ENCODE measurements at regions not wholly inside any gene's neighbourhood (a gene's known extent, or its start where the extent isn't known, plus 50 kb on each side); places are given as distances from the start of the nearest gene placed in this dataset.
"Not testable (repeated sequence)": the region's sequence is repeated elsewhere in the genome, so short reads cannot be mapped to it uniquely, and the experiment has no call there.

DNA sequence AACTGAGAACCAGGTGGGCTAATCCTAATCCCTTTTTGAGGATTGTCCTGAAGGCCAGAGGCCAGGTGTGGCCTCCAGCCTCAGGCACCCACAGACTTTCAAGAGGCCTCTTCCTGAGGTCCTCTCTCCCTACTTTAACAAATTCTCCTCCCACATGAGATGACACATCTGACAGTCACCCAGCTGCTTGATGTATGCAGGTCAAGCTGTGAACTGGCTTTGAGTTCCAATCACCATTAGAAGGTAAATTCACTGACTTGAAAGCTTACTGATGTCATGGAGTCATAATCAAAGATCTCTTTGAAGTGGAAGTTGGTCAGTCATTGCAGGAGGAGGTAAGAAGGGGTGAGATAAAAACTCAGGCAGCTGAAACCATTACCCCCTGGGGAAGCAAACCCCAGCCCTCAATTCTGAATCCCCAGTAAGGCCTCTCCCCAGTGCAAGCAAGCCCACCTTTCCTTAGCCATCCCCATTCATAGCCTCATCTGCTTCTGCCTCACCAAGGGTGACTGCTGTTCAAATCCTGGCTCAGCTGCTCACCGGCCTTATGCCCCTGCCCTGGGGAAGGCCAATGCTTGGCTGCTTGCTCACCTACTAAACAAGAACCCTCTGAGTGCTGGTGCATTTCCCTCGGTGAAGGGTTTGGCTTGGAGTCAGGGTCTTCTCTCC is 196.3 kb downstream of the BCL2L11 start:
- DNase-seq, result not testable (repeated sequence)

- not testable (repeated sequence) for DNase-seq
These were observed 198.8 kb downstream of the BCL2L11 start for GRCh38 chr2:111319552-111319951.

DNA sequence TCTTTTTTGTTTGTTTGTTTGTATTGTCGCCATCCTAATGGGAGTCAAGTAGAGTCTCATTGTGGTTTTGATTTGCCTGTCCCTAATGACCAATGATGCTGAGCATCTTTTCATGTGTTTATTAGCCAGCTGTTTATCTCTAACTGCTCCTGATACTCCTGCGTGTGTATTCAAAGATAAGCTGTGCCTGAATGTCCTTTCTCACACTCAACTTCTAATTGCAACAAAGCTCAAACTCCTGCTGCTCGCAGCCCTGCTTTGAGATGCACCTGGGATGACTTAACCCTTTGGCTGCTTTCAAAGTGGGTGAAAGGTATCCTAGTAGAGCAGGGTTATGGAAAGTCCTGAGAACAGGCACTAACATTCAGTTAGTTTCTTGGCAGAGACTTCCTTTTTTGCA is 199.6 kb downstream of the BCL2L11 start:
- not testable (repeated sequence) for DNase-seq

DNA sequence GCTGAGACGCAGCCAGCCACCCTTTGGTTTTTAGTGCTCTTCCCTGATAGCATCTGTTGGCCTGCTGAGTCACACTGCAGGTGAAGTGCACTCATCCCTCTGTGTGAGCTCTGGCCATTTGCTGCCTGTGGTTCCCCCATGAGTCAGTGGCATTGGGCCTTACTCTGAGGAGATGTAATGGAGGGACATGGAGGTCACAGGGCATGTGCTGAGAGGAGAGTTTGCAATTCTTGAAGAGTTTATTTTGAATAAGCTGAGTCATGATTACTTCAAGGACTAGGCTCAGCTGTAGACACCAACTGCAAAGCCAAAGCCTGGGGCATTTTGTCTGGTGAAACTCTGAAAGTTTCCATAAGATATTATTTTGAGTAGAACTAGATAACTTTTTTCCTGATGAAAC is 200.3 kb downstream of the BCL2L11 start:
- not testable (repeated sequence) for DNase-seq

GRCh38 chr2:111323384-111323783 is 202.7 kb downstream of the BCL2L11 start:
- DNase-seq, result not testable (repeated sequence)

DNA sequence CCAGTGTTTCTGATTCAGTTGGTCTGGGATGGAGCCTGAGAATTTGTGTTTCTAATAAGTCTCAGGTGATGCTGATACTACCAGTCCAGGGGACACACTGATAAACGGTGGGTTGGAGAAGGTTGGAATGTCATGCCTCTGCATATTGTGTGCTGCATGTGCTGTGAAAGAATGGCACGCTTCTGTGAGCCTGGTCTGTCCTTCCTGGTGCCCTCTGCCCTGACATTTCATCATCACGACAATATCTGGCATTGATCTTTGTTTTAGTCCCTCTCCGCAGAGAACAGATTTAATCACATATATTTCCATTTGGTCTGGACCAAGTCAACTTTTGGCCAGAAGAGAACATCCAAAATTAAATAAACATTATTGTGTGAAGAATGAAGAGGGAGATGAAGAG is 207.0 kb downstream of the BCL2L11 start:
- not testable (repeated sequence) for DNase-seq

DNA sequence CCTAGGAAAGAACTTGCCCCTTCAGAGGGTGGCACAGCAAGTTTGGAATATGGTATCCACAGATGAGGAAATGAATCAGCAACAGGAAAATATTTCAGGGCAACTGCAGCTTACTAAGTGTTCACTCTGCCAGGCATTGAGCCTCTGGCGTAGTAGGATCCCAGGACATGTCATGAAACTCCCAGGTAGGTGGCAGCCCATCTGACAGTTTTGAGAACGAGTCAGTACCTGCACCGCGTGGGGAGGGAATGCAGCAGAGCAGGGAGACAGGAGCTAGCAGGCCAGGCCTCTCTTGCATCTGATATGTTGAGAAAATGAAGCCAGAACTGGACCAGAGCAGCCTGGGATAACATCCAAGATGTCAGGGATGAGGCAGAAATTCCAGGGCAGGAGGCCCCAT is 208.6 kb downstream of the BCL2L11 start:
- DNase-seq, result not testable (repeated sequence)

GRCh38 chr2:111331099-111331724 is 210.5 kb downstream of the BCL2L11 start:
- DNase-seq, result not testable (repeated sequence)

- DNase-seq, result not testable (repeated sequence)
These were observed 214.7 kb downstream of the BCL2L11 start for GRCh38 chr2:111335220-111335907.

DNA sequence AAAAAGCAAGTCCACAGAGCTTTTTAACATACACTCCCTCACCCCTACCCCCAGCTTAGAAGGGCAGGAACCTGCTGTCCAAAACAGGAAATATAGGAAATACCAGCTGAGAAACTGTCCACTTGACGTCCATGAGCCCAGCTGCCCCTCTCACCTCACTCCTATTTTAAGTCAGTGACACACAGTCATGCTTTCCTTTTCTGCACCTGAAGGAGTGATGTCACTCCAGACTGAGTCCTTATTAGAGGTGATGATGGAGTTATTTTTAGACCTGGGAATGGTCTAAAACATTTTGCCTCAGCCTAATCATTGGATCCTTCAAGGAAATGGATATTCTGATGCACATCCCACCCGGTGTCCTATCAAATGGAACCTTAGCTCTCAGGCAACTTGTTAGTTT is 217.8 kb downstream of the BCL2L11 start:
- not testable (repeated sequence) for DNase-seq

DNA sequence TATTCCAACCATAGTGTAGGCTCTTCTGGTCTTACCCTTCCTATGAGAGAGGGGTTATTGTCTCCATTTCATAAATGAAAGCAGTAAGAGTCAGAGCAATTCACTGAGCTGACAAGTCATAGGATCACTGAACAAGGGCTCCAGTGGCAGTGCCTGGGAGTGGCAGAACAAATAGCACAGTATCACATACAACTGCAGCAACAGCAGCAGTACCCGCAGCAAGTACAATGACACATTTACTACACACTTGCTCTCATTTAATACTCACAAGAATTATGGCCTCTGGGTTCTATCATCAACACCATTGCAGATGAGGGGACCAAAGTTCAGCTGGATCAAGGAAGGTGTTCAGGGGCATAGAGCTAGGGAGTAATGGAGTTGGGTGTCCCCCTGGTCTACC is 218.8 kb downstream of the BCL2L11 start:
- DNase-seq, result not testable (repeated sequence)

GRCh38 chr2:111344590-111344989 is 223.9 kb downstream of the BCL2L11 start:
- DNase-seq, result not testable (repeated sequence)

DNA sequence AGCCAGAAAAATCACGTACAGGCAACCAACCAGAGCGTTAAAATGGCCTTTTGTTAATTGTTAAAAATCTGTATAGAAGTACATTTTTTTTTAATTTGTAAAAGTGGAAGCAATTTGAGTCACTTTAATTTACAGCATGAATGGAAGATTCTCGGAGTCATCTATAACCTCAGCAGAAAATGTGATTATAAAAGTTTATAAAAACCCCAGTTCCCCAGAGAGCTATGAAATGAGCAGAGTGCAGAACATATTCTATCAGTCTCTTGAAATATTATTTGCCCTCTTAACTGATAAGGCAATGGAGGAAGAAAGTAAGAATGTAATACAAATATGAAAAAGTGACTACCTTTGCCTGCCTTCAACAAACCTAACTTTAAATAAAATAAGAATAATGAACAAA is 224.7 kb downstream of the BCL2L11 start:
- not testable (repeated sequence) for DNase-seq

DNA sequence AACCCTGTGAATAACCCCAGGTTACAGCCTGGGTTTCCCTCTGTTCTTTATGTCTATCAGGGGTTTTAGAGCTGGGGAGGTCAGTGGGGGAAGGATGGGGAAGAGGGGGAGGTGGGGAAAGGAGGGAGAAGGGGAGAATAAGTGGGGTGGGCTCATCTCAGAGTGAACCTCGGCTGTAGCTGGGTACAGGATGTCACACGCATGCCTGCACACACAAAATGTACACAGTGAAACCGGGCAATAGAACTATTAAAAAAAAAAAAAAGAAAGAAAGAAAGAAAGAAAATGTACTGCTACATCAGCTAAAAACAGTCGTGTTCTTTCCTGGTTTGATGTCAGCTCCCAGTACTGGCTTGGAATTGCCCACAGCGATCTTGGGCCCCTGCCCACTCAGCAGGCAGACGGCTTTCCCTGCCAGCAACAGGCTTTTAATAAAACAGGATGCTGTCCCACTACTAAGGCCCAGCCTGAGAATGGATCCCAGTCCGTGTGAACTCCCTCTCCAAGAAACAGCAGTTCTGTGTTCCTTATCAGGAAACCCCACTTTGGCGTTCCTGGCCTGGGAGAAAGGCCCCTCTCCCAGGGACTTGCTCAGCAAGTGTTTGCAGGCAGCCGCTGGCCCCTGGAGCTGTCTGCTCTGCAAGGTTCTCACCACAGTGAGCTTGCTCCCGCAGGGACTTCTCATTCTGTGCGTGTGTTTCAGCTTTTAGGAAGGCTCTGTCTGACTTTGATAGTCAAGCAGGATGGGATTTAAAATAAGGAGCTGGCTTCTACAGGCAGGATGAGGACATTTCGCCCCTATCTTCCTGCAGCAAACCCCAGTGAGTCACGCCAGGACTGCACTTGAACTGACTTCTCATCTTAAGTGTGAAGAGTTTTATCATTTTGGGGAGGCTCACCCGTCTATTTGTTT is 225.6 kb downstream of the BCL2L11 start:
- DNase-seq, result peak; percentile 9

GRCh38 chr2:111347695-111348094 is 227.0 kb downstream of the BCL2L11 start:
- not testable (repeated sequence) for DNase-seq

DNA sequence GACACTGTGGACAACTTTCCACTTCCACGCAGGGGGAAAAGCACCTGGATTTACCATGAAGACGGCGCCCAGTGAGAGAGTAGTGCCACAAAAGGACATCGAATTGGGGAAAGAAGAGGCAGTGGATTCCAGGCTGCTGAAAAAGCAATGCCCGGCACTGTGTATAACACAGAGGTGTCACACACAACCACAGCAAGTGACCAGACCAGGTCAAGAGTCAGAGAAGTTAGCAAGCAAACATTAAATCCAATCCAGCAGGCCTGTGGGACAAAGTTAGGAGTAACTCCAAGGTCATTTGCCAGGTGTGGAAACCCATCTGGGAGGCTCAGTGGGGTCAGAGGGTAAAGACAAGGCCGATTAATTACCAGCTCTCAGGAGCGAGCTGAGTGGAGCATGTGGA is 227.6 kb downstream of the BCL2L11 start:
- not testable (repeated sequence) for DNase-seq

GRCh38 chr2:111355022-111355817 is 234.5 kb downstream of the BCL2L11 start:
- peak; percentile 6 for DNase-seq

DNA sequence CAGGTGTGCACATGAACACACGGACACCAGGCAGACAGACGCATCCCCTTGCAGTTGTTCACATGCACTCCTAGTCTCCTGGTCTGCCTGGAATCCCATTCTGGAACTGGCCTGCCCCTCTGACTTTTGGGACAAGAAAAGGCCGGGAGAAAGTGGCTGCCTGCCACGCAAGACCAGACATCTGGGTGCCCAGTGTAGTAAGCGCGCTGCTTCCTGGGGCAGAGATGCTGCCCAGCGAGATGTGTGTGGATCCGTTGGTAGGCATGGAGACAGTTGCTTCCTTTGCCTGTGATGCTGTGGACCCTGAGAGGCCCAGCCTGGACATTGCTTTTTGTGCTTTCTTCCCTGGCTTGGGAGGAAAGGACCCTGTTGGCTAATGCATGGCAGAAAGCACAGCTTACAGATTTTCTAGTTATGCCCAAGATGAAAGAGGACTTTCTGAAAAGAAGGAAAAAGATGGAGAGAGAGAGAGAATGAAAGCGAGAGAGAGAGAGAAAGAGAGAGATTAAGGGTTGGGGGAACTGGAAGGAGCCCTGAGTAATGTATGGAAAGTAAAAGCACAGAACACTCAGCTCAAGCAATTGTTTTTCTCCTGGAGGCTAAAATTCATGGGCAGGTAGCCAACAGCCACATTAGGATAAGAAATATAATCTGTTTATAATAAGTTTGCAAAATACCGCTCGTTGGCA is 235.3 kb downstream of the BCL2L11 start:
- not testable (repeated sequence) for DNase-seq

GRCh38 chr2:111356512-111357031 is 235.9 kb downstream of the BCL2L11 start:
- not testable (repeated sequence) for DNase-seq

DNA sequence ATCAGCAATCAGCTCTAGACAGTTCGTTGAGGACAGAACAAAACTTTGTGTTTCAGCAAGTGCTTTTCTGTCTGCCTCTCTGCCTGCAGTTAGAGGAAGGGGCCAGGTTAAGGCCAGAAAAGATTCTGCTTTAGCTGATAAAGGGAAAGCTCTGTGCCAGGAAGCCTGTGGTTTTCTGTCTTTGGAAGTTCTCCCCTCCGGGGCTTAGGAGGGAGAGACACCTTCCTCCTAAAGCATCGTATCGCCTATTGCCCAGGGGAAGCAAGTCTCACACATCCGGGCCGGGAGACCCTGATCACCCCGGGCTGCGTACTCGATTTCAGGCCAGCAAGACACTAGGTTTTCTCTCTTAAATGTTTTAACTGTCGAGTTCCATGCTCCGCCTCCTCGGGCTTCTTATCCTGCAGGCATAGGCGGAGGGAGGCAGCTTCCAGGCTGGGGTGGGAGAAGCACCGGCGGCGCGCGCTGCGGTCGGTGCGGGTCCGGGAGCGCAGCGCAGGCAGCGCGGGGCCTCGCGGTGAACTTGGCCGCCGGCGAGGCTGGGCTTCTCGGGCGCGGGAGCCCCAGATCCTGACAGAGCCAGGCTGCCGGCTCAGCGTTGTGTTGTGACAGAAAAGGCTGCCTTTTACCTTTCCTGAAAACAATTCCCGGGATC is 245.4 kb downstream of the BCL2L11 start:
- DNase-seq, result peak; percentile 53

Data from right kidney (tissue), 1 donor.